H9 (cell line): ENCODE measurements at regions not wholly inside any gene's neighbourhood (a gene's known extent, or its start where the extent isn't known, plus 50 kb on each side); places are given as distances from the start of the nearest gene placed in this dataset.
A peak's percentile ranks its signal among the peaks of the same experiment; 100 is the strongest.

ENCODE experiments used
- DNase-seq: peaks from one replicate; pipeline ENCODE4 v3.0.0-alpha.2; 2017
- H2AFZ ChIP-seq: one replicate; pipeline ENCODE4 v1.6.1; 2013; ENCODE audit warnings: mild to moderate bottlenecking, low read length, control low read depth, moderate library complexity
- H2AK5ac ChIP-seq: 2 replicates; pipeline ENCODE4 v1.6.1; 2013; ENCODE audit warnings: low read length, control low read depth, mixed read lengths; ENCODE audit not compliant: insufficient read length
- H2BK120ac ChIP-seq: one replicate; pipeline ENCODE4 v1.6.1; 2013; ENCODE audit warnings: low read depth, mild to moderate bottlenecking, low read length, control low read depth, inconsistent platforms; ENCODE audit not compliant: poor library complexity, severe bottlenecking
- H2BK12ac ChIP-seq: 2 replicates; pipeline ENCODE4 v1.6.1; 2013; ENCODE audit warnings: low read length, control low read depth, mixed read lengths, low read depth; ENCODE audit not compliant: insufficient read length
- H2BK15ac ChIP-seq: 2 replicates; pipeline ENCODE4 v1.6.1; 2013; ENCODE audit warnings: low read depth, low read length, control low read depth
- H2BK20ac ChIP-seq: one replicate; pipeline ENCODE4 v1.6.1; 2013; ENCODE audit warnings: low read depth, mild to moderate bottlenecking, low read length, control low read depth, inconsistent platforms; ENCODE audit not compliant: poor library complexity, severe bottlenecking
- H2BK5ac ChIP-seq: 2 replicates; pipeline ENCODE4 v1.6.1; 2013; ENCODE audit warnings: low read length, control low read depth, mixed read lengths; ENCODE audit not compliant: insufficient read length
- H3K14ac ChIP-seq: 2 replicates; pipeline ENCODE4 v1.6.1; 2013; ENCODE audit warnings: low read length, control low read depth; ENCODE audit not compliant: insufficient read depth
- H3K18ac ChIP-seq: 2 replicates; pipeline ENCODE4 v1.6.1; 2013; ENCODE audit warnings: low read depth, mild to moderate bottlenecking, mixed read lengths, low read length, control low read depth; ENCODE audit not compliant: insufficient read length
- H3K23ac ChIP-seq: 2 replicates; pipeline ENCODE4 v1.6.1; 2013; ENCODE audit warnings: low read length, control low read depth, mixed read lengths, low read depth; ENCODE audit not compliant: insufficient read length
- H3K23me2 ChIP-seq: 2 replicates; pipeline ENCODE4 v1.6.1; 2013; ENCODE audit warnings: low read depth, mild to moderate bottlenecking, mixed read lengths, low read length, control low read depth; ENCODE audit not compliant: insufficient read length, poor library complexity, severe bottlenecking
- H3K27ac ChIP-seq: 2 replicates; pipeline ENCODE4 v1.5.1; 2013; ENCODE audit warnings: low read length, control low read depth, mixed read lengths, low read depth; ENCODE audit not compliant: insufficient read length
- H3K27me3 ChIP-seq: 2 replicates; pipeline ENCODE4 v1.6.1; 2013; ENCODE audit warnings: low read length, control low read depth, inconsistent platforms; ENCODE audit not compliant: insufficient read depth
- H3K4ac ChIP-seq: 2 replicates; pipeline ENCODE4 v1.6.1; 2013; ENCODE audit warnings: low read depth, mild to moderate bottlenecking, control low read depth, inconsistent platforms, low read length, moderate library complexity
- H3K4me1 ChIP-seq: 2 replicates; pipeline ENCODE4 v1.6.1; 2013; ENCODE audit warnings: low read length, control low read depth, inconsistent platforms; ENCODE audit not compliant: insufficient read depth
- H3K4me2 ChIP-seq: 2 replicates; pipeline ENCODE4 v1.6.1; 2013; ENCODE audit warnings: low read length, control low read depth, mixed read lengths; ENCODE audit not compliant: insufficient read length, insufficient read depth
- H3K56ac ChIP-seq: 2 replicates; pipeline ENCODE4 v1.6.1; 2013; ENCODE audit warnings: low read depth, mild to moderate bottlenecking, mixed read lengths, low read length, control low read depth; ENCODE audit not compliant: insufficient read length
- H3K79me1 ChIP-seq: 2 replicates; pipeline ENCODE4 v1.6.1; 2013; ENCODE audit warnings: low read depth, mild to moderate bottlenecking, moderate library complexity, low read length, control low read depth, inconsistent platforms; ENCODE audit not compliant: insufficient read depth, poor library complexity, severe bottlenecking
- H3K79me2 ChIP-seq: 2 replicates; pipeline ENCODE4 v1.6.1; 2013; ENCODE audit warnings: low read length, control low read depth, inconsistent platforms; ENCODE audit not compliant: insufficient read depth
- H3K9ac ChIP-seq: 2 replicates; pipeline ENCODE4 v1.6.1; 2013; ENCODE audit warnings: low read length, control low read depth, mixed read lengths; ENCODE audit not compliant: insufficient read length; ENCODE audit errors: extremely low read depth
- H3K9me3 ChIP-seq: one replicate; pipeline ENCODE4 v1.6.1; 2013; ENCODE audit warnings: low read depth, low read length, inconsistent platforms; ENCODE audit not compliant: control insufficient read depth
- H3T11ph ChIP-seq: one replicate; pipeline ENCODE4 v1.6.1; 2013; ENCODE audit warnings: mild to moderate bottlenecking, low read length, control low read depth, inconsistent platforms
- H4K20me1 ChIP-seq: one replicate; pipeline ENCODE4 v1.6.1; 2013; ENCODE audit not compliant: control insufficient read depth, insufficient read length, insufficient read depth
- H4K5ac ChIP-seq: 2 replicates; pipeline ENCODE4 v1.6.1; 2013; ENCODE audit warnings: low read depth, mild to moderate bottlenecking, mixed read lengths, low read length, control low read depth; ENCODE audit not compliant: insufficient read length
- H4K8ac ChIP-seq: replicated peaks from 2 replicates; pipeline ENCODE4 v1.6.1; 2013; ENCODE audit warnings: low read length, control low read depth, mixed read lengths, low read depth; ENCODE audit not compliant: insufficient read length
- H4K91ac ChIP-seq: 2 replicates; pipeline ENCODE4 v1.6.1; 2013; ENCODE audit warnings: low read depth, mild to moderate bottlenecking, moderate library complexity, mixed read lengths, low read length, control low read depth; ENCODE audit not compliant: insufficient read length
- H3K27ac Mint-ChIP-seq, 3 experiments: 2 replicates in 2 of 3; 3 replicates in 1 of 3; pipeline ENCODE4 v1.8.0; 2020 to 2021; ENCODE audit warnings: mixed read lengths in 3 of 3, mild to moderate bottlenecking in 1 of 3, moderate library complexity in 1 of 3
- H3K27me3 Mint-ChIP-seq: 2 replicates; pipeline ENCODE4 v1.8.0; 2021; ENCODE audit warnings: low read depth, mild to moderate bottlenecking, moderate library complexity, mixed read lengths
- H3K36me3 Mint-ChIP-seq, 3 experiments: 2 replicates in 2 of 3; 3 replicates in 1 of 3; pipeline ENCODE4 v1.8.0; 2020 to 2021; ENCODE audit warnings: low read depth in 3 of 3, mixed read lengths in 3 of 3; ENCODE audit not compliant: insufficient read depth in 1 of 3
- H3K4me1 Mint-ChIP-seq, 2 experiments: 2 replicates each; pipeline ENCODE4 v1.8.0; 2020; ENCODE audit warnings: mixed read lengths in 2 of 2
- H3K4me3 Mint-ChIP-seq, 2 experiments: 2 replicates in 1 of 2; 3 replicates in 1 of 2; pipeline ENCODE4 v1.8.0; 2020 to 2021; ENCODE audit warnings: mild to moderate bottlenecking in 2 of 2, mixed read lengths in 2 of 2, moderate library complexity in 1 of 2
- H3K9me3 Mint-ChIP-seq, 2 experiments: 2 replicates in 1 of 2; 3 replicates in 1 of 2; pipeline ENCODE4 v1.8.0; 2020; ENCODE audit warnings: mild to moderate bottlenecking in 2 of 2, mixed read lengths in 2 of 2, moderate library complexity in 1 of 2
- CTCF ChIP-seq: fragments of 200-600 bp; sonication (generic); conservative IDR thresholded peaks from 3 replicates; pipeline ENCODE4 v1.8.0; 2021; ENCODE audit warnings: antibody characterized with exemption, mild to moderate bottlenecking
- WGBS: extraction: QIAGEN DNeasy Blood & Tissue Kit; methylation state at CpG from one replicate; pipeline ENCODE4 v1.1.7; 2013; ENCODE audit warnings: missing lambda C conversion rate, low lambda C conversion rate, mixed read lengths; ENCODE audit not compliant: insufficient read length; ENCODE audit errors: extremely low coverage; 5-methylcytosine and 5-hydroxymethylcytosine counted together

- Histone ChIP-seq H3K9me3 (no peaks in the 10 kb centered on the region), H3K23ac (no peak overlapping the region), H3K79me2 (no peaks in the 10 kb centered on the region), H3T11ph (no peak overlapping the region), H2BK20ac (no peak overlapping the region), H3K14ac (no peak overlapping the region), H2BK5ac (no peak overlapping the region), H2BK12ac (no peak overlapping the region), H3K56ac (no peak overlapping the region), H4K5ac (no peak overlapping the region), H3K79me1 (no peaks in the 10 kb centered on the region), H3K27me3 (no peaks in the 10 kb centered on the region), H2BK120ac (no peak overlapping the region), H3K9ac (no peak overlapping the region), H3K4me1 (no peaks in the 10 kb centered on the region), H3K23me2 (no peaks in the 10 kb centered on the region), H2AFZ (no peak overlapping the region), H4K91ac (no peak overlapping the region), H2AK5ac (no peak overlapping the region), H2BK15ac (no peak overlapping the region), H4K8ac (no peak overlapping the region), H3K4me2 (no peak overlapping the region), H3K27ac (no peak overlapping the region), H3K4ac (no peak overlapping the region), H4K20me1 (no peaks in the 10 kb centered on the region), H3K18ac (no peak overlapping the region)
- Mint-ChIP-seq H3K36me3 (no peaks in the 10 kb centered on the region), H3K4me1 (no peaks in the 10 kb centered on the region), H3K27ac (no peak overlapping the region), H3K4me3 (no peak overlapping the region), H3K9me3 (no peaks in the 10 kb centered on the region), H3K27me3 (no peaks in the 10 kb centered on the region)
- DNase-seq, result no peak
- peak; percentile 43; the same call in 2 of the 3 replicates for TF ChIP-seq CTCF
- no CpG with 5 or more reads among the region's 4 CpGs for WGBS
Observed at GRCh38 chr16:61432421-61432820, 603.8 kb downstream of the CDH8 start.
